ENCODE measurements at regions not wholly inside any gene's neighbourhood (a gene's known extent, or its start where the extent isn't known, plus 50 kb on each side); places are given as distances from the start of the nearest gene placed in this dataset.

DNA sequence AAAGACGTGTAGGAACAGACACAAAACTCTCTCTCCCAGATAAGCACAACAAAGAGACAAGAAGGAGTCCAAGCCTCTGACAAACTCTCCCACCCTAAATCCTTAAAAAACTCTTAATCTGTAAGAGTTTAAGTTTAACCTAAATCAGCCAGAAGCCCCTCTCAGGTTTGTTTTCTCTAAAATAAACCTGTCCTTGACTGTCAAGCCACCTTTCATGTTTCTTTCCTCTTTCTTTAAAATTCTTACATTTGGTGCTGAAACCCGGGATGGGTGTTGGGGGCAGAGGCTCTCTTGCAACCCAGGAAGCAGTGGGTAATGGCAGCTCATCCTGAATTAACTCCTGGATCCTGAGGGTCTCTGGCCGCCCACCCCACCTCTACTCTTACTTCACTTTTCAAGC lies 107.8 kb upstream of the TENT5D start:
- Histone ChIP-seq H3K36me3 (replicated peaks in 1 of 2; ENCODE audit: control insufficient read depth in 1 of 2, insufficient read depth in 2 of 2, low read length in 2 of 2) (no peaks in the 10 kb centered on the region), H3K4me1 (ENCODE audit: control insufficient read depth in 1 of 2, insufficient read depth in 2 of 2, low read length in 2 of 2) (no peaks in the 10 kb centered on the region), H3K9ac (ENCODE audit: insufficient read depth, low read length, poor library complexity, severe bottlenecking) (no peak overlapping the region), H3K4me3 (replicated peaks in 1 of 3; ENCODE audit: low read depth in 2 of 3, low read length in 3 of 3) (no peak overlapping the region), H3K79me2 (ENCODE audit: insufficient read depth, low read length) (no peaks in the 10 kb centered on the region), H4K20me1 (ENCODE audit: insufficient read depth, low read length) (no peaks in the 10 kb centered on the region), H3K4me2 (replicated peaks; ENCODE audit: extremely low read depth, low read length, poor library complexity, severe bottlenecking) (no peak overlapping the region), H3K27ac (ENCODE audit: low read depth in 1 of 2, low read length in 2 of 2) (no peak overlapping the region), H3K9me3 (replicated peaks in 1 of 2; ENCODE audit: control insufficient read depth in 1 of 2, insufficient read depth in 1 of 2, low read length in 2 of 2) (peaks cover 4 to 11% of the 10 kb centered on the region in 2 donors), H2AFZ (ENCODE audit: insufficient read depth, low read depth, low read length, poor library complexity, severe bottlenecking) (no peak overlapping the region), H3K27me3 (ENCODE audit: control insufficient read depth in 2 of 2, insufficient read depth in 2 of 2, low read length in 2 of 2) (no peaks in the 10 kb centered on the region)
- no peak overlapping the region for H3K4me3 Mint-ChIP-seq
- TF ChIP-seq, protein P1, sequence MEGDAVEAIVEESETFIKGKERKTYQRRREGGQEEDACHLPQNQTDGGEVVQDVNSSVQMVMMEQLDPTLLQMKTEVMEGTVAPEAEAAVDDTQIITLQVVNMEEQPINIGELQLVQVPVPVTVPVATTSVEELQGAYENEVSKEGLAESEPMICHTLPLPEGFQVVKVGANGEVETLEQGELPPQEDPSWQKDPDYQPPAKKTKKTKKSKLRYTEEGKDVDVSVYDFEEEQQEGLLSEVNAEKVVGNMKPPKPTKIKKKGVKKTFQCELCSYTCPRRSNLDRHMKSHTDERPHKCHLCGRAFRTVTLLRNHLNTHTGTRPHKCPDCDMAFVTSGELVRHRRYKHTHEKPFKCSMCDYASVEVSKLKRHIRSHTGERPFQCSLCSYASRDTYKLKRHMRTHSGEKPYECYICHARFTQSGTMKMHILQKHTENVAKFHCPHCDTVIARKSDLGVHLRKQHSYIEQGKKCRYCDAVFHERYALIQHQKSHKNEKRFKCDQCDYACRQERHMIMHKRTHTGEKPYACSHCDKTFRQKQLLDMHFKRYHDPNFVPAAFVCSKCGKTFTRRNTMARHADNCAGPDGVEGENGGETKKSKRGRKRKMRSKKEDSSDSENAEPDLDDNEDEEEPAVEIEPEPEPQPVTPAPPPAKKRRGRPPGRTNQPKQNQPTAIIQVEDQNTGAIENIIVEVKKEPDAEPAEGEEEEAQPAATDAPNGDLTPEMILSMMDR (IDR thresholded peaks at IDR 0.05): no peak
- DNase-seq: no peak
- no CpG with 5 or more reads among the region's 3 CpGs for WGBS (ENCODE audit: insufficient coverage)
- H3K27ac Mint-ChIP-seq: no peak overlapping the region
- intact Hi-C loops (cut with micrococcal nuclease): no loop called here
- H3K36me3 Mint-ChIP-seq: no peaks in the 10 kb centered on the region
- no peaks in the 10 kb centered on the region for H3K27me3 Mint-ChIP-seq (ENCODE audit: low read depth in 3 of 3)
- H3K9me3 Mint-ChIP-seq: peaks cover 0 to 10% (median 8%) of the 10 kb centered on the region in 7 donors
- no peaks in the 10 kb centered on the region for H3K4me1 Mint-ChIP-seq

DNA sequence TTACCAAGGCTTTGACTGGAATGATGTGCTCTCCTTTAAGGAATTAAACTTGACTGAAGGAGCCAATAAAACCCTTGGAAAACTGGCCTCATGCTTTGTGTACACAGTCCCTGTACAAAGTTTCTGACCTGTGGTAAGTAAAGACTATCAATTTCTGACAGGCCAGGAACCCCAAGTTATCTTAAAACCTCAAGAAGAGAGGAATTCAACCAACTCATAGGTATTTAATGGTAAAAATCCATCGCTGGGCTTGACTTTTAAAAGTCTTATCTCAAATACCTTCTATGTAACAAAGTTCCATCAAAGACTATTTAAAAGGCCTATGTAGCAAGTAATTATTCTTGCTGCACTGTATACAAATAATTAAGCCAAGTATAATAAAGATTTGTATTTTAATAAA lies 103.7 kb upstream of the TENT5D start:
- no peaks in the 10 kb centered on the region for H3K79me2 ChIP-seq (ENCODE audit: insufficient read depth, low read length)
- no peak overlapping the region for H3K4me2 ChIP-seq (replicated peaks; ENCODE audit: extremely low read depth, low read length, poor library complexity, severe bottlenecking)
- no peak overlapping the region for H3K9ac ChIP-seq (ENCODE audit: insufficient read depth, low read length, poor library complexity, severe bottlenecking)
- TF ChIP-seq, protein P1 (IDR thresholded peaks at IDR 0.05): no peak
- Mint-ChIP-seq H3K27me3 (ENCODE audit: low read depth in 3 of 3) (peaks cover 0 to 1% (median 0%) of the 10 kb centered on the region in 3 donors), H3K9me3 (peaks cover 2 to 19% (median 12%) of the 10 kb centered on the region in 7 donors), H3K4me3 (no peak overlapping the region), H3K4me1 (no peaks in the 10 kb centered on the region), H3K27ac (no peak overlapping the region), H3K36me3 (no peaks in the 10 kb centered on the region)
- no peaks in the 10 kb centered on the region for H3K4me1 ChIP-seq (ENCODE audit: control insufficient read depth in 1 of 2, insufficient read depth in 2 of 2, low read length in 2 of 2)
- no peak for DNase-seq
- WGBS (ENCODE audit: insufficient coverage): no CpG with 5 or more reads among the region's 1 CpG
- no peak overlapping the region for H3K27ac ChIP-seq (ENCODE audit: low read depth in 1 of 2, low read length in 2 of 2)
- no peaks in the 10 kb centered on the region for H3K27me3 ChIP-seq (ENCODE audit: control insufficient read depth in 2 of 2, insufficient read depth in 2 of 2, low read length in 2 of 2)
- intact Hi-C loops (cut with micrococcal nuclease): no loop called here
- H3K36me3 ChIP-seq (replicated peaks in 1 of 2; ENCODE audit: control insufficient read depth in 1 of 2, insufficient read depth in 2 of 2, low read length in 2 of 2): no peaks in the 10 kb centered on the region
- no peak overlapping the region for H3K4me3 ChIP-seq (replicated peaks in 1 of 3; ENCODE audit: low read depth in 2 of 3, low read length in 3 of 3)
- H4K20me1 ChIP-seq (ENCODE audit: insufficient read depth, low read length): no peaks in the 10 kb centered on the region
- H3K9me3 ChIP-seq (replicated peaks in 1 of 2; ENCODE audit: control insufficient read depth in 1 of 2, insufficient read depth in 1 of 2, low read length in 2 of 2): peaks cover 4 to 14% of the 10 kb centered on the region in 2 donors
- no peak overlapping the region for H2AFZ ChIP-seq (ENCODE audit: insufficient read depth, low read depth, low read length, poor library complexity, severe bottlenecking)
